GM04503 (cell line): ENCODE measurements at regions not wholly inside any gene's neighbourhood (a gene's known extent, or its start where the extent isn't known, plus 50 kb on each side); places are given as distances from the start of the nearest gene placed in this dataset.
"Not testable (repeated sequence)": the region's sequence is repeated elsewhere in the genome, so short reads cannot be mapped to it uniquely, and the experiment has no call there.

Experiments used
- DNase-seq: peaks from one replicate; pipeline ENCODE4 v3.0.0-alpha.2; 2012; ENCODE audit warnings: low read depth

- DNase-seq, result no peak
Observed at GRCh38 chr9:129432297-129433154, 188.4 kb downstream of the C9orf50 start.

- no peak for DNase-seq
Observed at GRCh38 chr9:129430940-129431643, 189.8 kb downstream of the C9orf50 start.

GRCh38 chr9:129428864-129429577 is 191.9 kb downstream of the C9orf50 start:
- no peak for DNase-seq

- DNase-seq, result no peak
Observed at GRCh38 chr9:129427149-129427548, 193.8 kb downstream of the C9orf50 start.

- not testable (repeated sequence) for DNase-seq
Observed at GRCh38 chr9:129423755-129424154, 197.1 kb downstream of the C9orf50 start.

- no peak for DNase-seq
Observed at GRCh38 chr9:129423216-129423615, 197.7 kb downstream of the C9orf50 start.

DNA sequence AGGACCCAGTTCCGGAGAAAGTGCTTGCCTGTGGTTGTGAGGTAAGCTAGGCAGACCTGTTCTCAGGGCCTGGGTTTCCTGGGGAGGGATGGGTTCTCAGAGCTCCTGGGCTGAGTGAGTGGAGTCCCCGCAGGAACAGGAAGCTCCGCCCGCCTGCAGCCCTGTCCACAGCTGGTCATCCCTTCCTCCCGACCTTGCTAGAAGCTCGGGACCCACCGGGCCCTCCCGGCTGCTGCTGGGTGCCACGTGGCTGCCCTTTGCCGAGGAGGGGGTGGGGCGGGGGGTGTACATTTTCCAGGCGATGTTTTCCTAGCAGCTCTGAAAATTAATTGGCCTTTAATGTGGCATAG is 198.1 kb downstream of the C9orf50 start:
- no peak for DNase-seq

GRCh38 chr9:129422032-129422842 is 198.7 kb downstream of the C9orf50 start:
- no peak for DNase-seq

DNA sequence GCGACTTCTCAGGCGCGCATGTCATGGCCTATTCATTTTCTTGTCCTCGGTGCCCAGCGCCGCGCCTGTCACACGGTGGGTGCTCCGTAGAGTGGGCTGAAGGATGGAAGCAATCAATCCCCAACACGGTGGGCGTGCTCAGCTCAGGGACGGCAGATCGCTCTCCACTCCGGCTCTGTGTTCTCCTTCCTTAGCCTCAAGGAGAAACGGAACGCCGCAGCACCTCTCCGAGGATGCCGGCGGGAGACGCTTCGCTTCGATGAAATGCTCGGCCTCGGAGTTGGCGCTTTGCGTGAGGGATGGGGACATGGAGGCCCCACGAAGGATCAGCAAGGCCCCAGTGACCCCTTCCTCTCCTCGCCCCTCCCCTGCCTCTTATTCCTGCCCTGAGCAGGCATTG is 199.5 kb downstream of the C9orf50 start:
- no peak for DNase-seq

DNA sequence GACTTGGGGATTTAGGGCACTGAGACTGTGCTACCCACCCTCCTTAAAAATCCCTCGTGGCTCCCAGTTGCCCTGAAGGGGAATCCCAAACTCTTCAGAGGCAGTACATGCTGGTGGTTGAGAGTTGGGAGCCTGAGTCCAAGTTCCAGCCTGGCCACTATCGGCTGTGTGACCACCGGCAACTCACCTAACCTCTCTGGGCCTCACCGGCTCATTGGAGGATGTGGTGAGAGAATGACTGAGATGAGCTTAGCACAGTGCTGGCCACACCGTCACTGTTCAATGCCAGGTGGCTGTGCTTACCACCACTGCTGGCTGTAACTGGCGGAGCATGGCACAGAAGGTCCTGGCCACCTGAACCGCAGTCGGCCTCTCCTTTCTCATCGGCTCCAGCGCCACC is 200.2 kb downstream of the C9orf50 start:
- no peak for DNase-seq

DNA sequence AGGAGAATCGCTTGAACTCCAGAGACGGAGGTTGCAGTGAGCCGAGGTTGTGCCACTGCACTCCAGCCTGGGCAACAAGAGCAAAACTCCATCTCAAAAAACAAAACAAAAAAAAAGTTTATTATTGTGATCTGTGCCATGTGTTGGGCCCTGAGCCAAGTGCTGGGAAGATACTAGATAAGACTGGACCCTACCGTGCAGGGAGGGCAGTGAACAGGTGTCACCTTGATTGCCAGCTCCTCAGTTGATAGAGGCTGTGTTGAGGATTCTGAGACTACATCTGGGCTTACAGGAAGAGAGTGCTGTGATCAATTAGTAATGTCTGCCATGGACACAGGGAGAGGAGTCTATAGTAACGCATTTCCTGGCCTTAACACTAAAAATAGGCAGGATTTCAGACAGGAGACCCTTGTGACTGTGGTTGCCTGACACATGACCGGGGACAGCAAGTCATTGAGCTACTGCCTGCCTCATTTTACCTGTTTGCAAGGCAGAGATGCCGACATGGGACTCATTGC is 201.5 kb downstream of the C9orf50 start:
- DNase-seq, result no peak

DNA sequence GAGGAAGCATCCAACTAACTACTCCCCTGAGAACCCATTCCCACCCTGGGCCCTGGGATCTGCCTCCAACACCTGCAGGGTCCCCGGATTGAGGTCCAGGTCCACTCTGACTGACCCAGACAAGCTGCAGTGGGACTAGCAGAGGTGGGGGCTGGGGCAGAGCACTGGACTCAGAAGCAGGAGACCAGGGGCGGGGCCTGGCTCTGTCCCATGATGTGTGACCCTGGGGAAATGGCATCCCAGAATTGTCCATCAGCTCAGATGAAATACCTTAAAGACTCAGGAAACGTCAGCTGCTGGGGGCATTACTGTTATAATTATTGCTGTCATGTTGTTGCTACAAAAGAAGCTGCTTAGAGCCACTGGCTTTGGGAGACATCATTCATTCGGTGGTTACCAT is 202.4 kb downstream of the C9orf50 start:
- DNase-seq, result no peak

DNA sequence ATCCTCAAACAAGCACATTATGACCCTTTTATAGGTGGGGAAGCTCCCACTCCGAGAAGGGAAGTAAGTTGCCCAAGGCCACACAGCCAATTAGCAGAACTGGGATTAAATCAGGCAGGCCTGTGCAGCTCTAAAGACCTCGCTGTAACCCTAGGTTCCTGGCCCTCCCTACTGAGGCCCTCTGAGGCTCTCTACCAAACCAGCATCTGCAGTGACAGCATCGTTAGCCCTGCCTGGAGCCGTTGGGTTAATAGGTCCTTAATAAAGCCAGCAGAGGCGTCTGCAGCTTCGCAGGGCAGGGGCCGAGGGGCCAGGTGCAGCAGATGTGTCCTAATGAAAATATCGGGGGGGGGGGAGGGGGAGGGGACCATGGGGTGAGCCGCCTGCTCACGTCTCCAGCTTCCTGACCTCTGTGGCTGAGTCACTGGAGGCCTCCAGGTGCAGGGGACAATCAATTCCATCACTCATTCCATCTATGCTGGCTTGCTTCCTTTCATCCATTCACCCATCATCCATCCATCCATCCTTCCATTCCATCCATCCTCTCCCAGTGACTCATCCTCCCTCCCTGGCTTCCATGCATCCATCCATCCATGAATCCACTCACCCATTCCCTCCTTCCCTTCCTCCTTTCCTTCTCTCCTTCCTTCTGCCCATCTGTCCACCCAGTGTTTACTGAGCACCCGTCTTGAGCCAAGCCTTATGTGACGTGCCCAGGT is 203.9 kb downstream of the C9orf50 start:
- DNase-seq, result no peak

DNA sequence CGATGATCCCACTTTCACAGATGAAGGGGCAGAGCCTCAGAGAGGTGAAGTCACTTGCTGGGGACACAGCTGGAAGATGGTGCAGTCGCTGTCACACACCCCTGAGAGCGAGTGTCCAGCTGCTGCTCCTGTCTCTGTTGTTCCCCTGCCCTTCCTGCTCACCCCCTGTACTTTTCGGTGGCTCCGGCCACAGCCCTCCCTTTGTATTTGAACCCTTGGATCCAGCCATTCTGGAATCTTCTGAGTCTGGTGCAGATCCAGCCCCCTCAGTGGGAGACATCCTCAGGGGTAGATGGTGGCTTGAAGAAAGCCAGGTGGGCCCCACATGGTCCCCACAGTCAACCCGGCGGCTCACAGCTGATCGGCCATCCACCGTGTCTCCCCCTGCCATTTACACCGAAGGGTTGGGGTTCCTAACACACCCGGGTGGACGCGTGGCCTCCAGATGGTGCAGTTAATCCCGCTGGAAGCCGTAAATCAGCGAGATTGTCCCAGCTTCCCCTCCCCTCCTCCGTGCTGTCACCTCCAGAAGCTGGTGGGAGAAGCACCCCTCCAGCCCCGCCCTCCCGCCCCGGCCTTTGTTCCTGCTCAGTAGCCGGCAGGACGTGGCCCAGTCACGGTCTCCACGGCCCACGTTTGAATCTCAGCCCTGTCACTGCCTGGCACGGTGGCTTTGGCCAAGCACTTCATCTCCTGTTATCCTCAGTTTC is 204.8 kb downstream of the C9orf50 start:
- no peak for DNase-seq

GRCh38 chr9:129414993-129415941 is 205.6 kb downstream of the C9orf50 start:
- DNase-seq, result no peak

GRCh38 chr9:129414377-129414992 is 206.4 kb downstream of the C9orf50 start:
- DNase-seq, result peak; percentile 25

- DNase-seq, result peak; percentile 62
Observed at GRCh38 chr9:129413537-129414376, 207.1 kb downstream of the C9orf50 start.
